OCI-LY7 (cell line): ENCODE measurements at regions not wholly inside any gene's neighbourhood (a gene's known extent, or its start where the extent isn't known, plus 50 kb on each side); places are given as distances from the start of the nearest gene placed in this dataset.

ENCODE experiments used
- CTCF ChIP-seq: fragments of 200-600 bp; sonication (generic); conservative IDR thresholded peaks from 2 replicates; pipeline ENCODE4 v1.5.1; 2014; ENCODE audit warnings: mild to moderate bottlenecking, antibody characterized with exemption, low read length, moderate library complexity, mixed read lengths
- EZH2phosphoT487 ChIP-seq: fragments of 200-600 bp; sonication (generic); IDR thresholded peaks from 2 replicates; pipeline ENCODE4 v1.6.1; 2018; ENCODE audit warnings: low read depth, borderline replicate concordance, mild to moderate bottlenecking, mixed run types, antibody characterized with exemption, low read length, moderate library complexity, mixed read lengths

- TF ChIP-seq CTCF (no peak), EZH2phosphoT487 (no peak)
Measured at GRCh38 chr18:68427951-68428401, 286.9 kb downstream of the TMX3 start.
